ENCODE measurements at regions not wholly inside any gene's neighbourhood (a gene's known extent, or its start where the extent isn't known, plus 50 kb on each side); places are given as distances from the start of the nearest gene placed in this dataset.

GRCh38 chr11:82225502-82225901 is 508.2 kb downstream of the FAM181B start:
- no peak for TF ChIP-seq EZH2phosphoT487 (IDR thresholded peaks at IDR 0.05; ENCODE audit: low read depth, severe bottlenecking, unreplicated experiment)
- TF ChIP-seq EZH2 (IDR thresholded peaks at IDR 0.05; ENCODE audit: borderline replicate concordance), result no peak
- no peak for TF ChIP-seq CTCF (IDR thresholded peaks at IDR 0.05; ENCODE audit: poor library complexity)
- DNase-seq (ENCODE audit: low spot score), result no peak
- 90% methylated on average over 2 of the region's 2 CpGs for WGBS (ENCODE audit: low lambda C conversion rate, missing lambda C conversion rate)
- no peaks in the 10 kb centered on the region for H4K20me1 ChIP-seq (ENCODE audit: insufficient read depth, poor library complexity, severe bottlenecking)
- no peaks in the 10 kb centered on the region for H3K36me3 ChIP-seq (replicated peaks; ENCODE audit: insufficient read depth, low read depth)
- no peak overlapping the region for H3K27ac ChIP-seq
- no peaks in the 10 kb centered on the region for H3K9me2 ChIP-seq (replicated peaks; ENCODE audit: insufficient read depth)
- no peaks in the 10 kb centered on the region for H3K79me2 ChIP-seq
- H2AFZ ChIP-seq, result no peak overlapping the region
- H3K4me3 ChIP-seq, result no peak overlapping the region
- H3K4me1 ChIP-seq (ENCODE audit: insufficient read depth), result no peaks in the 10 kb centered on the region
- H3K9me3 ChIP-seq (ENCODE audit: low read depth), result no peaks in the 10 kb centered on the region
- H3K27me3 ChIP-seq, result no peaks in the 10 kb centered on the region
- no peak overlapping the region for H3K4me2 ChIP-seq

- Histone ChIP-seq H3K4me1 (ENCODE audit: insufficient read depth) (no peaks in the 10 kb centered on the region), H3K27me3 (no peaks in the 10 kb centered on the region), H3K79me2 (no peaks in the 10 kb centered on the region), H3K9me2 (replicated peaks; ENCODE audit: insufficient read depth) (no peaks in the 10 kb centered on the region), H3K36me3 (replicated peaks; ENCODE audit: insufficient read depth, low read depth) (no peaks in the 10 kb centered on the region), H3K27ac (no peak overlapping the region), H4K20me1 (ENCODE audit: insufficient read depth, poor library complexity, severe bottlenecking) (no peaks in the 10 kb centered on the region), H3K4me2 (peak overlapping the region; percentile 16), H2AFZ (no peak overlapping the region), H3K4me3 (no peak overlapping the region), H3K9me3 (ENCODE audit: low read depth) (no peaks in the 10 kb centered on the region)
- DNase-seq (ENCODE audit: low spot score), result no peak
- WGBS (ENCODE audit: low lambda C conversion rate, missing lambda C conversion rate), result 40% methylated on average over 3 of the region's 3 CpGs
- TF ChIP-seq EZH2 (IDR thresholded peaks at IDR 0.05; ENCODE audit: borderline replicate concordance) (no peak), EZH2phosphoT487 (IDR thresholded peaks at IDR 0.05; ENCODE audit: low read depth, severe bottlenecking, unreplicated experiment) (no peak), CTCF (IDR thresholded peaks at IDR 0.05; ENCODE audit: poor library complexity) (no peak)
These were observed 516.6 kb downstream of the FAM181B start for GRCh38 chr11:82216927-82217570.

- Histone ChIP-seq H2AFZ (no peak overlapping the region), H3K4me2 (no peak overlapping the region), H3K9me3 (ENCODE audit: low read depth) (no peaks in the 10 kb centered on the region), H4K20me1 (ENCODE audit: insufficient read depth, poor library complexity, severe bottlenecking) (no peaks in the 10 kb centered on the region), H3K27me3 (no peaks in the 10 kb centered on the region), H3K9me2 (replicated peaks; ENCODE audit: insufficient read depth) (no peaks in the 10 kb centered on the region), H3K4me1 (ENCODE audit: insufficient read depth) (no peaks in the 10 kb centered on the region), H3K36me3 (replicated peaks; ENCODE audit: insufficient read depth, low read depth) (no peaks in the 10 kb centered on the region), H3K79me2 (no peaks in the 10 kb centered on the region), H3K27ac (no peak overlapping the region), H3K4me3 (no peak overlapping the region)
- TF ChIP-seq EZH2phosphoT487 (IDR thresholded peaks at IDR 0.05; ENCODE audit: low read depth, severe bottlenecking, unreplicated experiment) (no peak), CTCF (IDR thresholded peaks at IDR 0.05; ENCODE audit: poor library complexity) (no peak), EZH2 (IDR thresholded peaks at IDR 0.05; ENCODE audit: borderline replicate concordance) (no peak)
- DNase-seq (ENCODE audit: low spot score), result no peak
- WGBS (ENCODE audit: low lambda C conversion rate, missing lambda C conversion rate), result 86% methylated on average over 1 of the region's 1 CpG
These were observed 523.7 kb downstream of the FAM181B start for GRCh38 chr11:82210011-82210410.
